ENCODE measurements at regions not wholly inside any gene's neighbourhood (a gene's known extent, or its start where the extent isn't known, plus 50 kb on each side); places are given as distances from the start of the nearest gene placed in this dataset.

DNA sequence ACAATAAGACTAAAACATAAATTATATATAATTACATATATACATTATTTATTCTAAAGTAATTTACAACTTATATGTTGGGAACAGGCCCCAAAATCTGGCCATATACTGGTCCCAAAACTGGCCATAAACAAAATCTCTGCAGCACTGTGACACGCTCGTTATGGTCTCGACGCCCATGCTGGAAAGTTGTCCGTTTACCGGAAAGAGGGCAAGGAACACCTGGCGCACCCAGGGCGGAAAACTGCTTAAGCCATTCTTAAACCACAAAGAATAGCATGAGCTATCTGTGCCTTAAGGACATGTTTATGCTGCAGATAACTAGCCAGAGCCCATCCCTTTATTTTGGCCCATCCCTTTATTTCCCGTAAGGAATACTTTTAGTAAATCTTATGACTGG, 164.9 kb downstream of the CENPW start:
- no peak for TF ChIP-seq ZNF274 (IDR thresholded peaks at IDR 0.05; ENCODE audit: insufficient read depth, insufficient read length)
- no peak for TF ChIP-seq TAF1 (IDR thresholded peaks at IDR 0.05; ENCODE audit: borderline replicate concordance, low read depth, low read length)
- TF ChIP-seq SMAD1 (IDR thresholded peaks at IDR 0.05; ENCODE audit: low read depth, partially characterized antibody), result no peak
- TF ChIP-seq, protein P1, sequence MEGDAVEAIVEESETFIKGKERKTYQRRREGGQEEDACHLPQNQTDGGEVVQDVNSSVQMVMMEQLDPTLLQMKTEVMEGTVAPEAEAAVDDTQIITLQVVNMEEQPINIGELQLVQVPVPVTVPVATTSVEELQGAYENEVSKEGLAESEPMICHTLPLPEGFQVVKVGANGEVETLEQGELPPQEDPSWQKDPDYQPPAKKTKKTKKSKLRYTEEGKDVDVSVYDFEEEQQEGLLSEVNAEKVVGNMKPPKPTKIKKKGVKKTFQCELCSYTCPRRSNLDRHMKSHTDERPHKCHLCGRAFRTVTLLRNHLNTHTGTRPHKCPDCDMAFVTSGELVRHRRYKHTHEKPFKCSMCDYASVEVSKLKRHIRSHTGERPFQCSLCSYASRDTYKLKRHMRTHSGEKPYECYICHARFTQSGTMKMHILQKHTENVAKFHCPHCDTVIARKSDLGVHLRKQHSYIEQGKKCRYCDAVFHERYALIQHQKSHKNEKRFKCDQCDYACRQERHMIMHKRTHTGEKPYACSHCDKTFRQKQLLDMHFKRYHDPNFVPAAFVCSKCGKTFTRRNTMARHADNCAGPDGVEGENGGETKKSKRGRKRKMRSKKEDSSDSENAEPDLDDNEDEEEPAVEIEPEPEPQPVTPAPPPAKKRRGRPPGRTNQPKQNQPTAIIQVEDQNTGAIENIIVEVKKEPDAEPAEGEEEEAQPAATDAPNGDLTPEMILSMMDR (IDR thresholded peaks at IDR 0.05 in 2 of 3, conservative IDR thresholded peaks at IDR 0.05 in 1 of 3; ENCODE audit: control insufficient read depth in 2 of 3, extremely low read depth in 1 of 3, insufficient read depth in 1 of 3, low read depth in 3 of 3, low read length in 3 of 3), result no peak
- TF ChIP-seq, protein P2, sequence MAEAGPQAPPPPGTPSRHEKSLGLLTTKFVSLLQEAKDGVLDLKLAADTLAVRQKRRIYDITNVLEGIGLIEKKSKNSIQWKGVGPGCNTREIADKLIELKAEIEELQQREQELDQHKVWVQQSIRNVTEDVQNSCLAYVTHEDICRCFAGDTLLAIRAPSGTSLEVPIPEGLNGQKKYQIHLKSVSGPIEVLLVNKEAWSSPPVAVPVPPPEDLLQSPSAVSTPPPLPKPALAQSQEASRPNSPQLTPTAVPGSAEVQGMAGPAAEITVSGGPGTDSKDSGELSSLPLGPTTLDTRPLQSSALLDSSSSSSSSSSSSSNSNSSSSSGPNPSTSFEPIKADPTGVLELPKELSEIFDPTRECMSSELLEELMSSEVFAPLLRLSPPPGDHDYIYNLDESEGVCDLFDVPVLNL (IDR thresholded peaks at IDR 0.05; ENCODE audit: low read depth, low read length), result no peak
- no peak for TF ChIP-seq SREBF1 (IDR thresholded peaks at IDR 0.05; ENCODE audit: low read length)
- TF ChIP-seq RELA (IDR thresholded peaks at IDR 0.05; ENCODE audit: borderline replicate concordance, partially characterized antibody), result no peak
- no peak for TF ChIP-seq NRF1 (conservative IDR thresholded peaks at IDR 0.05; ENCODE audit: low read depth, low read length)
- TF ChIP-seq FOXM1 (IDR thresholded peaks at IDR 0.05; ENCODE audit: low read depth, low read length), result no peak

Data from GM12878 (cell line).